ENCODE measurements at regions not wholly inside any gene's neighbourhood (a gene's known extent, or its start where the extent isn't known, plus 50 kb on each side); places are given as distances from the start of the nearest gene placed in this dataset.
"Not testable (repeated sequence)": the region's sequence is repeated elsewhere in the genome, so short reads cannot be mapped to it uniquely, and the experiment has no call there.

DNA sequence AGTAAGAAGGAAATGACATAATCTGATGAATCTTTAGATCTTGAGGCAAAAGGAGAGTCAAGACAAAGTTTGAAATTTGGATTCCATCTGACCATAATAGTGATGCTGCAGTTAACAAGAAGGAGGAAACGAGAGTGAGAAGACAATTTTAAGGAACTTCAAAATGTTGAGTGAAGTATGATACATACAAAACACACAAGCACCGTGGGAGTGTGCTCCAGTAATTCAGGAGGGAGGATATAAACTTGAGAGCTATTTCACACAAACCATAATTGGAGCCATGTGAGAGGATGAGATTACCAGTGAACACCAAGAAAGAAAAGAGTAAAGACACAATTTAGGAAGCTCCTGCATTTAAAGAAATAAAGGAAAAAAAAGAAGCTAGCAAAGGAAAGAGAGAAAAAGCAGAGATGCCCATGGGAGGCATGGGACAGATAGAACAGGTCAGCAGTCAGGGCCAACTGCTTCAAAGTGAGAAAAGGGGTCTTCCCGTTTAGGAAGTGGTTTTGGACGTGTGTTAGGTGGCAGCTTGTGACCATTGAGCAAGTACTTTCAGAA, 150.7 kb upstream of the SLC7A11 start:
- intact Hi-C loops (cut with DNase I; ENCODE audit: low total_unique reads): no loop called here
- H3K9me3 ChIP-seq: no peaks in the 10 kb centered on the region
- no peak overlapping the region for H3K4me3 ChIP-seq
- WGBS, 2 donors (ENCODE audit: low coverage in 1 of 2): 66 to 83% methylated on average over 4 of the region's 4 CpGs
- in situ Hi-C loops (cut with MboI; ENCODE audit: low pct_ligation_motif_present in 1 of 4, low pct_unique_long_range_greater_than_20kb in 1 of 4, low sequenced_read_pairs in 3 of 4): no loop called here
- H3K27me3 ChIP-seq: no peaks in the 10 kb centered on the region
- no peaks in the 10 kb centered on the region for H3K4me1 ChIP-seq
- no peak overlapping the region for H3K27ac ChIP-seq
- no peak for DNase-seq
- TF ChIP-seq, protein P1, sequence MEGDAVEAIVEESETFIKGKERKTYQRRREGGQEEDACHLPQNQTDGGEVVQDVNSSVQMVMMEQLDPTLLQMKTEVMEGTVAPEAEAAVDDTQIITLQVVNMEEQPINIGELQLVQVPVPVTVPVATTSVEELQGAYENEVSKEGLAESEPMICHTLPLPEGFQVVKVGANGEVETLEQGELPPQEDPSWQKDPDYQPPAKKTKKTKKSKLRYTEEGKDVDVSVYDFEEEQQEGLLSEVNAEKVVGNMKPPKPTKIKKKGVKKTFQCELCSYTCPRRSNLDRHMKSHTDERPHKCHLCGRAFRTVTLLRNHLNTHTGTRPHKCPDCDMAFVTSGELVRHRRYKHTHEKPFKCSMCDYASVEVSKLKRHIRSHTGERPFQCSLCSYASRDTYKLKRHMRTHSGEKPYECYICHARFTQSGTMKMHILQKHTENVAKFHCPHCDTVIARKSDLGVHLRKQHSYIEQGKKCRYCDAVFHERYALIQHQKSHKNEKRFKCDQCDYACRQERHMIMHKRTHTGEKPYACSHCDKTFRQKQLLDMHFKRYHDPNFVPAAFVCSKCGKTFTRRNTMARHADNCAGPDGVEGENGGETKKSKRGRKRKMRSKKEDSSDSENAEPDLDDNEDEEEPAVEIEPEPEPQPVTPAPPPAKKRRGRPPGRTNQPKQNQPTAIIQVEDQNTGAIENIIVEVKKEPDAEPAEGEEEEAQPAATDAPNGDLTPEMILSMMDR (IDR thresholded peaks at IDR 0.05): no peak
- no peak for TF ChIP-seq POLR2A (IDR thresholded peaks at IDR 0.05)
- TF ChIP-seq POLR2AphosphoS5 (IDR thresholded peaks at IDR 0.05): no peak
- no peaks in the 10 kb centered on the region for H3K36me3 ChIP-seq

DNA sequence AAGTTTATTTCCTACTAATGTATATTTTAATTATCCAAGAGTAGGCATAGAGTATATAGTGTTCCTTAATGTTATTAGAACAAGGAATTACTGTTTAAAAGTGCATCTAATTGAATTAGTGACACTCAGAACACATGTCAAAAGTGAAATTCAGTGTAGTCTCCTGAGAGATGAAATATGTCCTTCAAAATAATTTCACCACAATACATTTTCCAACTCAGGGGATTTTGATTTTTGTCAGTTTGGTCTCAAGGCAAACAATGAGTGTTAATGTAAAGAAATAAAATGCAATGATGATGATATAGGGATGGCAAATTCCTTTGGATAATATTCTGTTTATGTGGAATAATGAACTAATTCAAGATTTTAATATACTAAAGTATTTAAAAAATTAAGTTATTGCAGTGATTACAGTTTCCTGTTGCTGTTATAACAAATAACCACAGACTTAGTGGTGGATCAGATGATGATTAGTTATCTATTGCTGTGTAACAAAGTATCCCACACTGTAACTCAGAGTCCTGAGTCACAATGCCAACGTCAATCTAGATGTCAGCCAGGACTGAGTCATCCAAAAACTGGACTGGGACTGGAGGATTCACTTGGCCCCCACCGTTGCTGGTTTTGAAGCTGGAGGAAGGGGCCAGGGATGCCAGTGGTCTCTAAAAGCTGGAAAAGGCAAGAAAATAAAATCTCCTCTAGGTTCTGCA, 148.0 kb upstream of the SLC7A11 start:
- no peak for TF ChIP-seq POLR2A (IDR thresholded peaks at IDR 0.05)
- TF ChIP-seq POLR2AphosphoS5 (IDR thresholded peaks at IDR 0.05): no peak
- TF ChIP-seq, protein P1 (IDR thresholded peaks at IDR 0.05): no peak
- no peak for TF ChIP-seq EP300 (IDR thresholded peaks at IDR 0.05; ENCODE audit: low read depth)
- no peaks in the 10 kb centered on the region for H3K27me3 ChIP-seq
- no peaks in the 10 kb centered on the region for H3K36me3 ChIP-seq
- H3K27ac ChIP-seq: no peak overlapping the region
- no peak overlapping the region for H3K4me3 ChIP-seq
- intact Hi-C loops (cut with DNase I; ENCODE audit: low total_unique reads): no loop called here
- in situ Hi-C loops (cut with MboI; ENCODE audit: low pct_ligation_motif_present in 1 of 4, low pct_unique_long_range_greater_than_20kb in 1 of 4, low sequenced_read_pairs in 3 of 4): no loop called here
- H3K9me3 ChIP-seq: no peaks in the 10 kb centered on the region
- 43 to 55% methylated on average over 2 of the region's 2 CpGs for WGBS, 2 donors (ENCODE audit: low coverage in 1 of 2)
- no peaks in the 10 kb centered on the region for H3K4me1 ChIP-seq
- no peak for DNase-seq

DNA sequence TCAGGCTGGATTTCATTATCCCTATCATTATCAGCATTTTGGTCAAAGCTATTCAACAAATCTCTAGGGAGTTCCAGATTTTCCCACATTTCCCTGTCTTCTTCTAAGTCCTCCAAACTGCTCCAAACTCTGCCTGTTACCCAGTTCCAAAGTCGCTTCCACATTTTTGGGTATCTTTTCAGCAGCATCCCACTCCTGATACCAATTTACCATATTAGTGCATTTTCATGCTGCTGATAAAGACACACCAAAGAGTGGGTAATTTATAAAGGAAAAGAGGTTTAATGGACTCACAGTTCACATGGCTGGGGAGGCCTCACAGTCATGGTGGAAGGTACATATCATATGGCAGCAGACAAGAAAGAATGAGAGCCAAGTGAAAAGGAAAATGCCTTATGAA, 132.8 kb upstream of the SLC7A11 start:
- intact Hi-C loops (cut with DNase I; ENCODE audit: low total_unique reads): no loop called here
- WGBS, 2 donors (ENCODE audit: low coverage in 1 of 2): 63 to 87% methylated on average over 1 of the region's 1 CpG
- H3K4me3 ChIP-seq: no peak overlapping the region

DNA sequence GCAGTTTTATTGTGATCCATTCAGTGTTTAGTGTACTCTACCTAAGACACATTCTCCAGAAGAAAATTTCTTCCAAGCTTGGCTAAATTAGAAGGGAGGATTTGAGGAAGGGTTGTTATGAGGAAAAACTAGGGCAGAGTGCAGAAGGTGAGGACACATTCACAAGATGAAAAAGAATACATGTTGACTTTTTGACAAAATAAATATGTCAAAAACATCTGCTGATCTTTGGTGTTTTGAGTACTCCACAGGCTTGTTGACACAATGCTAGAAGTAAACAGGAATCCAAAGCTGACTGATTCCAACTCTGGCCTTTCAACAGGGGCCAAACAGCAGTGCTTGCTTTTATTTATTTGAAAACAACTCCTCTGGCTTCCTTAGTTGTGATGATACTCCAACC, 125.8 kb upstream of the SLC7A11 start:
- TF ChIP-seq EP300 (IDR thresholded peaks at IDR 0.05; ENCODE audit: low read depth) (no peak), POLR2A (IDR thresholded peaks at IDR 0.05) (no peak), POLR2AphosphoS5 (IDR thresholded peaks at IDR 0.05) (no peak)
- TF ChIP-seq, protein P1 (IDR thresholded peaks at IDR 0.05): no peak
- in situ Hi-C loops (cut with MboI; ENCODE audit: low pct_ligation_motif_present in 1 of 4, low pct_unique_long_range_greater_than_20kb in 1 of 4, low sequenced_read_pairs in 3 of 4): no loop called here

More for the DNA sequence above, 132.8 kb upstream of the SLC7A11 start:
- Histone ChIP-seq H3K27ac (no peak overlapping the region), H3K4me1 (no peaks in the 10 kb centered on the region), H3K36me3 (no peaks in the 10 kb centered on the region), H3K9me3 (peaks cover 0 to 9% of the 10 kb centered on the region in 2 donors), H3K27me3 (no peaks in the 10 kb centered on the region)
- DNase-seq: no peak
- no peak for TF ChIP-seq POLR2AphosphoS5 (IDR thresholded peaks at IDR 0.05)
- TF ChIP-seq, protein P1 (IDR thresholded peaks at IDR 0.05): no peak
- no peak for TF ChIP-seq EP300 (IDR thresholded peaks at IDR 0.05; ENCODE audit: low read depth)
- no peak for TF ChIP-seq POLR2A (IDR thresholded peaks at IDR 0.05)
- in situ Hi-C loops (cut with MboI; ENCODE audit: low pct_ligation_motif_present in 1 of 4, low pct_unique_long_range_greater_than_20kb in 1 of 4, low sequenced_read_pairs in 3 of 4): no loop called here

DNA sequence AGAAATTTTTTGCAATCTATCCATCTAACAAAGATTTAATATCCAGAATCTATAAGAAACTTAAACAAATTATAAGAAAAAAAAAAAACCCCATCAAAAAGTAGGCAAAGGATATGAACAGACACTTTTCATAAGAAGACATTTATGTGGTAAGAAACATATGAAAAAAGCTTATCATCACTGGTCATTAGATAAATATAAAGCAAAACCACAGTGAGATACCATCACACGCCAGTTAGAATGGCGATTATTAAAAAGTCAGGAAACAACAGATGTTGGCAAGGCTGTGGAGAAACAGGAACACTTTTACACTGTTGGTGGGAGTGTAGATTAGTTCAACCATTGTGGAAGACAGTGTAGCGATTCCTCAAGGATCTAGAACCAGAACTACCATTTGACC, 110.3 kb upstream of the SLC7A11 start:
- H3K4me1 ChIP-seq; intact Hi-C loops (cut with DNase I; ENCODE audit: low total_unique reads); H3K4me3 ChIP-seq; H3K36me3 ChIP-seq; H3K27ac ChIP-seq; H3K9me3 ChIP-seq; in situ Hi-C loops (cut with MboI; ENCODE audit: low pct_ligation_motif_present in 1 of 4, low pct_unique_long_range_greater_than_20kb in 1 of 4, low sequenced_read_pairs in 3 of 4); DNase-seq; H3K27me3 ChIP-seq: not testable (repeated sequence)
- WGBS, 2 donors (ENCODE audit: low coverage in 1 of 2): 88 to 93% methylated on average over 3 of the region's 3 CpGs

More for the DNA sequence above, 125.8 kb upstream of the SLC7A11 start:
- Histone ChIP-seq H3K4me3 (no peak overlapping the region), H3K36me3 (no peaks in the 10 kb centered on the region), H3K9me3 (peaks cover 0 to 3% of the 10 kb centered on the region in 2 donors), H3K4me1 (no peaks in the 10 kb centered on the region), H3K27me3 (no peaks in the 10 kb centered on the region), H3K27ac (no peak overlapping the region)
- DNase-seq: no peak
- intact Hi-C loops (cut with DNase I; ENCODE audit: low total_unique reads): no loop called here
